HL-60 (cell line): ENCODE measurements at regions not wholly inside any gene's neighbourhood (a gene's known extent, or its start where the extent isn't known, plus 50 kb on each side); places are given as distances from the start of the nearest gene placed in this dataset.

Source experiments
- TF ChIP-seq, protein P1 (sequence below): IDR thresholded peaks from 2 replicates; pipeline ENCODE4 v1.6.1; 2012; ENCODE audit warnings: low read depth; ENCODE audit not compliant: insufficient replicate concordance
- TF ChIP-seq, protein P2 (sequence below): IDR thresholded peaks from one replicate; pipeline ENCODE4 v1.5.1; 2011; ENCODE audit warnings: low read length, control low read depth, inconsistent platforms; ENCODE audit not compliant: insufficient read depth

- TF ChIP-seq, protein P1, sequence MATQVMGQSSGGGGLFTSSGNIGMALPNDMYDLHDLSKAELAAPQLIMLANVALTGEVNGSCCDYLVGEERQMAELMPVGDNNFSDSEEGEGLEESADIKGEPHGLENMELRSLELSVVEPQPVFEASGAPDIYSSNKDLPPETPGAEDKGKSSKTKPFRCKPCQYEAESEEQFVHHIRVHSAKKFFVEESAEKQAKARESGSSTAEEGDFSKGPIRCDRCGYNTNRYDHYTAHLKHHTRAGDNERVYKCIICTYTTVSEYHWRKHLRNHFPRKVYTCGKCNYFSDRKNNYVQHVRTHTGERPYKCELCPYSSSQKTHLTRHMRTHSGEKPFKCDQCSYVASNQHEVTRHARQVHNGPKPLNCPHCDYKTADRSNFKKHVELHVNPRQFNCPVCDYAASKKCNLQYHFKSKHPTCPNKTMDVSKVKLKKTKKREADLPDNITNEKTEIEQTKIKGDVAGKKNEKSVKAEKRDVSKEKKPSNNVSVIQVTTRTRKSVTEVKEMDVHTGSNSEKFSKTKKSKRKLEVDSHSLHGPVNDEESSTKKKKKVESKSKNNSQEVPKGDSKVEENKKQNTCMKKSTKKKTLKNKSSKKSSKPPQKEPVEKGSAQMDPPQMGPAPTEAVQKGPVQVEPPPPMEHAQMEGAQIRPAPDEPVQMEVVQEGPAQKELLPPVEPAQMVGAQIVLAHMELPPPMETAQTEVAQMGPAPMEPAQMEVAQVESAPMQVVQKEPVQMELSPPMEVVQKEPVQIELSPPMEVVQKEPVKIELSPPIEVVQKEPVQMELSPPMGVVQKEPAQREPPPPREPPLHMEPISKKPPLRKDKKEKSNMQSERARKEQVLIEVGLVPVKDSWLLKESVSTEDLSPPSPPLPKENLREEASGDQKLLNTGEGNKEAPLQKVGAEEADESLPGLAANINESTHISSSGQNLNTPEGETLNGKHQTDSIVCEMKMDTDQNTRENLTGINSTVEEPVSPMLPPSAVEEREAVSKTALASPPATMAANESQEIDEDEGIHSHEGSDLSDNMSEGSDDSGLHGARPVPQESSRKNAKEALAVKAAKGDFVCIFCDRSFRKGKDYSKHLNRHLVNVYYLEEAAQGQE, result no peak
- TF ChIP-seq, protein P2, sequence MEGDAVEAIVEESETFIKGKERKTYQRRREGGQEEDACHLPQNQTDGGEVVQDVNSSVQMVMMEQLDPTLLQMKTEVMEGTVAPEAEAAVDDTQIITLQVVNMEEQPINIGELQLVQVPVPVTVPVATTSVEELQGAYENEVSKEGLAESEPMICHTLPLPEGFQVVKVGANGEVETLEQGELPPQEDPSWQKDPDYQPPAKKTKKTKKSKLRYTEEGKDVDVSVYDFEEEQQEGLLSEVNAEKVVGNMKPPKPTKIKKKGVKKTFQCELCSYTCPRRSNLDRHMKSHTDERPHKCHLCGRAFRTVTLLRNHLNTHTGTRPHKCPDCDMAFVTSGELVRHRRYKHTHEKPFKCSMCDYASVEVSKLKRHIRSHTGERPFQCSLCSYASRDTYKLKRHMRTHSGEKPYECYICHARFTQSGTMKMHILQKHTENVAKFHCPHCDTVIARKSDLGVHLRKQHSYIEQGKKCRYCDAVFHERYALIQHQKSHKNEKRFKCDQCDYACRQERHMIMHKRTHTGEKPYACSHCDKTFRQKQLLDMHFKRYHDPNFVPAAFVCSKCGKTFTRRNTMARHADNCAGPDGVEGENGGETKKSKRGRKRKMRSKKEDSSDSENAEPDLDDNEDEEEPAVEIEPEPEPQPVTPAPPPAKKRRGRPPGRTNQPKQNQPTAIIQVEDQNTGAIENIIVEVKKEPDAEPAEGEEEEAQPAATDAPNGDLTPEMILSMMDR, result no peak
Measured at GRCh38 chr5:135117590-135117989, 83.6 kb upstream of the PITX1 start.
